ENCODE measurements at regions not wholly inside any gene's neighbourhood (a gene's known extent, or its start where the extent isn't known, plus 50 kb on each side); places are given as distances from the start of the nearest gene placed in this dataset.

- Histone ChIP-seq H3K4me3 (no peak overlapping the region), H3K4me1 (no peaks in the 10 kb centered on the region), H3K4me2 (no peak overlapping the region), H3K9ac (no peak overlapping the region), H3K27ac (no peak overlapping the region), H4K20me1 (no peaks in the 10 kb centered on the region), H3K27me3 (no peaks in the 10 kb centered on the region), H3K9me3 (peaks cover 25% of the 10 kb centered on the region), H3K36me3 (peaks cover 5% of the 10 kb centered on the region; the same call in 1 of the 2 replicates)
- no peak for TF ChIP-seq Cebpa-rat (IDR thresholded peaks at IDR 0.05)
These were observed 390.4 kb upstream of the VRK2 start for GRCh38 chr2:57656198-57656597.

- H3K27me3 ChIP-seq = no peaks in the 10 kb centered on the region
- no peak overlapping the region for H3K27ac ChIP-seq
- TF ChIP-seq Cebpa-rat (IDR thresholded peaks at IDR 0.05) = no peak
- no peak overlapping the region for H3K9ac ChIP-seq
- H3K36me3 ChIP-seq = no peaks in the 10 kb centered on the region
- no peak overlapping the region for H3K4me2 ChIP-seq
- no peak overlapping the region for H3K4me3 ChIP-seq
- no peaks in the 10 kb centered on the region for H3K9me3 ChIP-seq
- H4K20me1 ChIP-seq = no peaks in the 10 kb centered on the region
- H3K4me1 ChIP-seq = peaks cover 21% of the 10 kb centered on the region
These were observed 377.0 kb upstream of the VRK2 start for GRCh38 chr2:57669570-57669969.

DNA sequence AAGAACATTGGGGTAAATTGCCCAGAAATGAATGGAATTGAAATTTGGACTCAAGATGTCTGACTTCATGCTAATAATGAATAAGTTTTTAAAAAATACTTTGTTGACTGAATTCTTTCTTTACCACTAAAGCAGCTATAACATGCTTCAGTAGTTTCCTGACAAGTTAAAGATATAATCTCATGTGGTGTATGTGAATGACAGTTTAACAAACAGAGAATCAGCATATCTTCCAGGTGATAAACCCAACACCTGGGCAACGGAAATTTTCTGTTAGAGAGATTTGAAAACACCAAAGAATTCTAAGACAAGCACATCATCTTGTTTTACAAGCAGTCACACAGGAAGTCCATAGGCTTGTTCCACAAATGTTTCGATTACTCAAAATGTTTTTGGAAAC is 372.6 kb upstream of the VRK2 start:
- H3K27me3 ChIP-seq = no peaks in the 10 kb centered on the region
- H3K4me1 ChIP-seq = peaks cover 31% of the 10 kb centered on the region
- H3K4me2 ChIP-seq = peak overlapping the region; percentile 43
- no peak for TF ChIP-seq Cebpa-rat (IDR thresholded peaks at IDR 0.05)
- H4K20me1 ChIP-seq = no peaks in the 10 kb centered on the region
- H3K4me3 ChIP-seq = no peak overlapping the region
- H3K9me3 ChIP-seq = no peaks in the 10 kb centered on the region
- H3K36me3 ChIP-seq = no peaks in the 10 kb centered on the region
- no peak overlapping the region for H3K27ac ChIP-seq
- no peak overlapping the region for H3K9ac ChIP-seq

DNA sequence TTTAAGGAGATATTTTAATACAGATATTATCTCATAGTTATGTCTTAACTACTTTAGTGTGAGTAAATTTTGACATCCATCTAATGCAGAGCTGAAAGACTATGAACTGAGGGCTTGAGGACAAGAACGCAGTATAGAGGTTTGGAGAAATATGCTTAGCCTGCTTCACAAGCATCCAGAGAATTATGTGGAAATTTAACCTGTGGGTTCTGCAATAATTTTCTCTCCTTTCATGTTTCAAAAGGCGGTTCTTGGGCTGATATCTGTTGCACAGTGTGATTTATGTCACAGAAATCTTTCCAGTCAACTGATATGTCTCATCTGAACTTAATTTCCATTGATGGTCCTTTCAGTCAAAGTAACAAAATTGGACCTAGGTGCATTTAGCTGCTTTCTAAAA is 371.9 kb upstream of the VRK2 start:
- H3K9me3 ChIP-seq = no peaks in the 10 kb centered on the region
- no peak overlapping the region for H3K4me3 ChIP-seq
- H3K27me3 ChIP-seq = no peaks in the 10 kb centered on the region
- TF ChIP-seq Cebpa-rat (IDR thresholded peaks at IDR 0.05) = no peak
- no peak overlapping the region for H3K27ac ChIP-seq
- no peaks in the 10 kb centered on the region for H3K36me3 ChIP-seq
- peak overlapping the region; percentile 43; the same call in 1 of the 2 replicates for H3K4me2 ChIP-seq
- peaks cover 31% of the 10 kb centered on the region for H3K4me1 ChIP-seq
- H3K9ac ChIP-seq = no peak overlapping the region
- no peaks in the 10 kb centered on the region for H4K20me1 ChIP-seq

DNA sequence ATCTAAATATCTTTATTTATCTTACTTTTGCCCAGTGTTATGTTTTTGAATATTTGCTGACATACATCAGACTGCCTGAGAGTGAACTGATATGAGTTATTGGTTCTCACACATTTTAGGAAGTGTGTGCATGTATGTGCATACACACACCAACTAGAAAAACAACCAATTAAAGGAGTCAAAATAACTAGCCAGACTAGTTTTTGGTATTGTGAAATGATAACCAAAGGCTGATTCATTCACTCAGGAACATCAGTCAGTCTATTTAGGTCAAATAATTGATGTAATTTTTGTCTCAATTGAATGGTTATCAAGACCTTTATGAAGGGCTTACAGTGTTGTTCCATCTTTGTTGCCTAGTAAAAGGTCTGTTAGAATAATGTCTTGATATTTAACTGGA is 369.3 kb upstream of the VRK2 start:
- H3K4me2 ChIP-seq = no peak overlapping the region
- no peak for TF ChIP-seq Cebpa-rat (IDR thresholded peaks at IDR 0.05)
- no peaks in the 10 kb centered on the region for H4K20me1 ChIP-seq
- H3K36me3 ChIP-seq = no peaks in the 10 kb centered on the region
- H3K9ac ChIP-seq = no peak overlapping the region
- no peaks in the 10 kb centered on the region for H3K27me3 ChIP-seq
- H3K9me3 ChIP-seq = no peaks in the 10 kb centered on the region
- H3K27ac ChIP-seq = no peak overlapping the region
- no peak overlapping the region for H3K4me3 ChIP-seq
- H3K4me1 ChIP-seq = peaks cover 27% of the 10 kb centered on the region

GRCh38 chr2:57681650-57682049 is 365.0 kb upstream of the VRK2 start:
- H3K4me2 ChIP-seq = no peak overlapping the region
- no peak overlapping the region for H3K27ac ChIP-seq
- no peak overlapping the region for H3K4me3 ChIP-seq
- H3K4me1 ChIP-seq = peaks cover 14% of the 10 kb centered on the region; the same call in 1 of the 2 replicates
- H4K20me1 ChIP-seq = no peaks in the 10 kb centered on the region
- TF ChIP-seq Cebpa-rat (IDR thresholded peaks at IDR 0.05) = no peak
- H3K9me3 ChIP-seq = 0 out of 2 replicates have a peak, but pooled peaks cover 13% of the 10 kb centered on the region
- no peaks in the 10 kb centered on the region for H3K27me3 ChIP-seq
- no peaks in the 10 kb centered on the region for H3K36me3 ChIP-seq
- H3K9ac ChIP-seq = no peak overlapping the region

DNA sequence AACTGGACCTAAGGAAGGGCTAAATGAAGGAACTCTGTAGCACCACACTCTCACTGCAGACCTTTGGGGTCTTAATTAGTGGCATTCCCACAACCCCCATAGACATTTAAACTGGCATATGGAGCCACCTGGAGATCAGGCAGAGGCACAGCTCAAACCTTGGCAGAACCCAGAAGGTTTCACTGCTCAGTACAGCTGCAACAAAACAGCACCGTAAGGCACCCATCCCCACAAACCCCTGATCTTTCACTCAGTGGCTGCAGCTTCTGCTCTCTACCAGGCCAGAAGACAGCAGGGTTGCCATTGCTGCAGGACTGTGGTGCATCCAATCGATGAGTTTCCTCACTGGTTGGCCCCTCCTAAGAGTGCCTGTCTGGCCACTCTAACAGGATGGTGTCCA is 361.6 kb upstream of the VRK2 start:
- peaks cover 43% of the 10 kb centered on the region for H3K9me3 ChIP-seq
- peaks cover 14% of the 10 kb centered on the region; the same call in 1 of the 2 replicates for H3K4me1 ChIP-seq
- H3K36me3 ChIP-seq = no peaks in the 10 kb centered on the region
- H4K20me1 ChIP-seq = no peaks in the 10 kb centered on the region
- TF ChIP-seq Cebpa-rat (IDR thresholded peaks at IDR 0.05) = no peak
- H3K4me3 ChIP-seq = no peak overlapping the region
- no peak overlapping the region for H3K27ac ChIP-seq
- no peaks in the 10 kb centered on the region for H3K27me3 ChIP-seq
- H3K4me2 ChIP-seq = no peak overlapping the region
- no peak overlapping the region for H3K9ac ChIP-seq

- Histone ChIP-seq H3K4me1 (peaks cover 18% of the 10 kb centered on the region), H3K9me3 (peaks cover 44% of the 10 kb centered on the region), H3K36me3 (no peaks in the 10 kb centered on the region; the same call in 1 of the 2 replicates), H4K20me1 (no peaks in the 10 kb centered on the region), H3K27ac (no peak overlapping the region), H3K4me3 (no peak overlapping the region), H3K27me3 (no peaks in the 10 kb centered on the region), H3K9ac (no peak overlapping the region), H3K4me2 (no peak overlapping the region)
- peak; percentile 21; the same call in 1 of the 2 replicates for TF ChIP-seq Cebpa-rat (IDR thresholded peaks at IDR 0.05)
These were observed 354.2 kb upstream of the VRK2 start for GRCh38 chr2:57692395-57692794.

DNA sequence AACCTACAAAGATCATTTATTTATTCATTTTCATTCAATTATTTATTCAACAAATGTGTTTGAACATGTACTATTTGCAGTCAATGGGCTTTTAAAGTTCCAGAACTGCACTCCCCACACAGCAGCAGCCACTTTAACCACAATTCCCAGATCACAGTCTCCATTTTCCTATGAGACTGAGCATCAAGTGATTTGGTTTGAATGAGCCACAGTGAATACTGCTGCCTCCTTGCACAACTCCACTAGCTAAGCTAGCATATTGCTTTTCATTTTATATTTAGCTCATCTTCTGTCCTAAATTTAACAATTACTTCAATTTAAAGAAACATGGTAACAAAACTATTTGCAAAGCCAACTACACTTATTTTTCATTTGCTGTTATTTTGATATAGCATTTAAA is 353.4 kb upstream of the VRK2 start:
- Histone ChIP-seq H3K4me2 (peak overlapping the region; percentile 30), H3K27me3 (no peaks in the 10 kb centered on the region), H3K27ac (no peak overlapping the region), H4K20me1 (no peaks in the 10 kb centered on the region), H3K4me3 (no peak overlapping the region), H3K9ac (no peak overlapping the region), H3K9me3 (peaks cover 37% of the 10 kb centered on the region), H3K36me3 (no peaks in the 10 kb centered on the region; the same call in 1 of the 2 replicates), H3K4me1 (peaks cover 18% of the 10 kb centered on the region)
- TF ChIP-seq Cebpa-rat (IDR thresholded peaks at IDR 0.05) = no peak

GRCh38 chr2:57693965-57694364 is 352.6 kb upstream of the VRK2 start:
- no peak overlapping the region for H3K4me3 ChIP-seq
- H3K27me3 ChIP-seq = no peaks in the 10 kb centered on the region
- H3K9me3 ChIP-seq = peaks cover 30% of the 10 kb centered on the region
- no peak for TF ChIP-seq Cebpa-rat (IDR thresholded peaks at IDR 0.05)
- no peak overlapping the region for H3K27ac ChIP-seq
- no peaks in the 10 kb centered on the region for H4K20me1 ChIP-seq
- peaks cover 21% of the 10 kb centered on the region for H3K4me1 ChIP-seq
- H3K9ac ChIP-seq = no peak overlapping the region
- H3K36me3 ChIP-seq = no peaks in the 10 kb centered on the region; the same call in 1 of the 2 replicates
- peak overlapping the region; percentile 30; the same call in 1 of the 2 replicates for H3K4me2 ChIP-seq

GRCh38 chr2:57696016-57696415 is 350.6 kb upstream of the VRK2 start:
- Histone ChIP-seq H3K27ac (no peak overlapping the region), H3K4me1 (peaks cover 29% of the 10 kb centered on the region), H3K4me2 (no peak overlapping the region), H3K27me3 (no peaks in the 10 kb centered on the region), H3K4me3 (no peak overlapping the region), H3K9ac (no peak overlapping the region), H4K20me1 (no peaks in the 10 kb centered on the region), H3K36me3 (no peaks in the 10 kb centered on the region), H3K9me3 (peaks cover 10% of the 10 kb centered on the region)
- TF ChIP-seq Cebpa-rat (IDR thresholded peaks at IDR 0.05) = no peak
